ENCODE measurements at regions not wholly inside any gene's neighbourhood (a gene's known extent, or its start where the extent isn't known, plus 50 kb on each side); places are given as distances from the start of the nearest gene placed in this dataset.
"Not testable (repeated sequence)": the region's sequence is repeated elsewhere in the genome, so short reads cannot be mapped to it uniquely, and the experiment has no call there.

- H4K20me1 ChIP-seq (ENCODE audit: control insufficient read depth, extremely low read depth, insufficient read depth, low read length); H3K27ac ChIP-seq (ENCODE audit: control insufficient read depth, insufficient read depth, low read length); H3K4me1 ChIP-seq (ENCODE audit: control insufficient read depth, extremely low read depth, insufficient read depth, low read length); H3K9ac ChIP-seq (ENCODE audit: control insufficient read depth, extremely low read depth, insufficient read depth, low read length); H3K9me3 ChIP-seq (ENCODE audit: control insufficient read depth, low read depth, low read length); H3K4me2 ChIP-seq (ENCODE audit: control insufficient read depth, extremely low read depth, insufficient read depth, low read depth, low read length); H3K79me2 ChIP-seq (ENCODE audit: control insufficient read depth, insufficient read depth, low read length); H3K36me3 ChIP-seq (ENCODE audit: control insufficient read depth in 2 of 2, extremely low read depth in 1 of 2, insufficient read depth in 2 of 2, low read length in 2 of 2); H3K9me1 ChIP-seq (ENCODE audit: control insufficient read depth, extremely low read depth, insufficient read depth, low read length); H3K27me3 ChIP-seq (ENCODE audit: control insufficient read depth, extremely low read depth, insufficient read depth, low read length); H2AFZ ChIP-seq (ENCODE audit: control insufficient read depth, low read length); DNase-seq (ENCODE audit: low read depth, low spot score); H3K4me3 ChIP-seq (ENCODE audit: control insufficient read depth in 2 of 3, extremely low read depth in 1 of 3, insufficient read depth in 2 of 3, low read depth in 1 of 3, low read length in 3 of 3); FAIRE-seq; dilution Hi-C loops (cut with MboI; ENCODE audit: extremely low pct_ligation_motif_present, low sequenced_read_pairs): not testable (repeated sequence)
These were observed 989.0 kb downstream of the LTN1 start for GRCh38 chr21:28003627-28004026.

GRCh38 chr21:27996906-27997305 lies 995.8 kb downstream of the LTN1 start:
- H3K4me3 ChIP-seq (ENCODE audit: control insufficient read depth in 2 of 3, extremely low read depth in 1 of 3, insufficient read depth in 2 of 3, low read depth in 1 of 3, low read length in 3 of 3); H2AFZ ChIP-seq (ENCODE audit: control insufficient read depth, low read length); H3K9ac ChIP-seq (ENCODE audit: control insufficient read depth, extremely low read depth, insufficient read depth, low read length); H3K4me2 ChIP-seq (ENCODE audit: control insufficient read depth, extremely low read depth, insufficient read depth, low read depth, low read length); H4K20me1 ChIP-seq (ENCODE audit: control insufficient read depth, extremely low read depth, insufficient read depth, low read length); DNase-seq (ENCODE audit: low read depth, low spot score); H3K4me1 ChIP-seq (ENCODE audit: control insufficient read depth, extremely low read depth, insufficient read depth, low read length); H3K27me3 ChIP-seq (ENCODE audit: control insufficient read depth, extremely low read depth, insufficient read depth, low read length); H3K79me2 ChIP-seq (ENCODE audit: control insufficient read depth, insufficient read depth, low read length); H3K27ac ChIP-seq (ENCODE audit: control insufficient read depth, insufficient read depth, low read length); H3K36me3 ChIP-seq (ENCODE audit: control insufficient read depth in 2 of 2, extremely low read depth in 1 of 2, insufficient read depth in 2 of 2, low read length in 2 of 2); FAIRE-seq; H3K9me3 ChIP-seq (ENCODE audit: control insufficient read depth, low read depth, low read length); dilution Hi-C loops (cut with MboI; ENCODE audit: extremely low pct_ligation_motif_present, low sequenced_read_pairs); H3K9me1 ChIP-seq (ENCODE audit: control insufficient read depth, extremely low read depth, insufficient read depth, low read length): not testable (repeated sequence)

GRCh38 chr21:27984663-27985325 lies 1007.9 kb downstream of the LTN1 start:
- FAIRE-seq; H3K9ac ChIP-seq (ENCODE audit: control insufficient read depth, extremely low read depth, insufficient read depth, low read length); H3K4me3 ChIP-seq (ENCODE audit: control insufficient read depth in 2 of 3, extremely low read depth in 1 of 3, insufficient read depth in 2 of 3, low read depth in 1 of 3, low read length in 3 of 3); H3K4me2 ChIP-seq (ENCODE audit: control insufficient read depth, extremely low read depth, insufficient read depth, low read depth, low read length); H3K9me1 ChIP-seq (ENCODE audit: control insufficient read depth, extremely low read depth, insufficient read depth, low read length); H2AFZ ChIP-seq (ENCODE audit: control insufficient read depth, low read length); H3K79me2 ChIP-seq (ENCODE audit: control insufficient read depth, insufficient read depth, low read length); H3K4me1 ChIP-seq (ENCODE audit: control insufficient read depth, extremely low read depth, insufficient read depth, low read length); H3K27me3 ChIP-seq (ENCODE audit: control insufficient read depth, extremely low read depth, insufficient read depth, low read length); H3K27ac ChIP-seq (ENCODE audit: control insufficient read depth, insufficient read depth, low read length); dilution Hi-C loops (cut with MboI; ENCODE audit: extremely low pct_ligation_motif_present, low sequenced_read_pairs); H3K9me3 ChIP-seq (ENCODE audit: control insufficient read depth, low read depth, low read length); H3K36me3 ChIP-seq (ENCODE audit: control insufficient read depth in 2 of 2, extremely low read depth in 1 of 2, insufficient read depth in 2 of 2, low read length in 2 of 2); DNase-seq (ENCODE audit: low read depth, low spot score); H4K20me1 ChIP-seq (ENCODE audit: control insufficient read depth, extremely low read depth, insufficient read depth, low read length): not testable (repeated sequence)

GRCh38 chr21:27979446-27979845 lies 1012.6 kb upstream of the ADAMTS5 start:
- DNase-seq (ENCODE audit: low read depth, low spot score); H3K4me1 ChIP-seq (ENCODE audit: control insufficient read depth, extremely low read depth, insufficient read depth, low read length); H3K79me2 ChIP-seq (ENCODE audit: control insufficient read depth, insufficient read depth, low read length); H2AFZ ChIP-seq (ENCODE audit: control insufficient read depth, low read length); H4K20me1 ChIP-seq (ENCODE audit: control insufficient read depth, extremely low read depth, insufficient read depth, low read length); FAIRE-seq; H3K36me3 ChIP-seq (ENCODE audit: control insufficient read depth in 2 of 2, extremely low read depth in 1 of 2, insufficient read depth in 2 of 2, low read length in 2 of 2); H3K27ac ChIP-seq (ENCODE audit: control insufficient read depth, insufficient read depth, low read length); H3K9me1 ChIP-seq (ENCODE audit: control insufficient read depth, extremely low read depth, insufficient read depth, low read length); H3K9me3 ChIP-seq (ENCODE audit: control insufficient read depth, low read depth, low read length); H3K4me3 ChIP-seq (ENCODE audit: control insufficient read depth in 2 of 3, extremely low read depth in 1 of 3, insufficient read depth in 2 of 3, low read depth in 1 of 3, low read length in 3 of 3); H3K27me3 ChIP-seq (ENCODE audit: control insufficient read depth, extremely low read depth, insufficient read depth, low read length); H3K9ac ChIP-seq (ENCODE audit: control insufficient read depth, extremely low read depth, insufficient read depth, low read length); H3K4me2 ChIP-seq (ENCODE audit: control insufficient read depth, extremely low read depth, insufficient read depth, low read depth, low read length); dilution Hi-C loops (cut with MboI; ENCODE audit: extremely low pct_ligation_motif_present, low sequenced_read_pairs): not testable (repeated sequence)
